ENCODE measurements at regions not wholly inside any gene's neighbourhood (a gene's known extent, or its start where the extent isn't known, plus 50 kb on each side); places are given as distances from the start of the nearest gene placed in this dataset.

- TF ChIP-seq EZH2 (IDR thresholded peaks at IDR 0.05; ENCODE audit: insufficient read depth, poor library complexity, severe bottlenecking) (no peak), EZH2phosphoT487 (IDR thresholded peaks at IDR 0.05; ENCODE audit: insufficient read depth, low read depth) (no peak)
Observed at GRCh38 chr6:85273870-85274269, 176.0 kb upstream of the NT5E start.
